Fibroblast of skin of scalp (primary cell): ENCODE measurements at regions not wholly inside any gene's neighbourhood (a gene's known extent, or its start where the extent isn't known, plus 50 kb on each side); places are given as distances from the start of the nearest gene placed in this dataset.

Experiments used
- DNase-seq: peaks from one replicate; pipeline ENCODE4 v3.0.0-alpha.2; 2013

DNA sequence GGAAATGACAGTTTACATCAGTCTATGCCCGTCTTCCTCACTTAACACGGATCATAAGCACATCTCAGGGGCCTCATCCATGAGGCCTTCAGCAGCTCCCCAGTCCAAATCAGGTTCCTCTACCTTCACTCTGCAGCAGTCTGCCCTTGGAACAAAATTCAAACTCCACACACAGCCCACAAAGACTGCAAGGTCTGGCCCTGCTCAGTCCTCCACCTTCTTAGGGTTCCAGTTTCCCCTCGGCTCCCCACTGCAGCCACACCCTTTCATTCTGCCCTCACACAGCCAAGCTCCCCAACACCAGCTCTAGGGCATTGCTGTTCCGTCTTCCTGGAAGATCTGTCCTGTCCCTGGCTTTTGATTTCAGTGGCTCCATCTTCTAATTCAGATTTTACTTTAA lies 95.2 kb upstream of the IQSEC1 start:
- DNase-seq: no peak

GRCh38 chr3:13167829-13168228 lies 94.6 kb upstream of the IQSEC1 start:
- no peak for DNase-seq

DNA sequence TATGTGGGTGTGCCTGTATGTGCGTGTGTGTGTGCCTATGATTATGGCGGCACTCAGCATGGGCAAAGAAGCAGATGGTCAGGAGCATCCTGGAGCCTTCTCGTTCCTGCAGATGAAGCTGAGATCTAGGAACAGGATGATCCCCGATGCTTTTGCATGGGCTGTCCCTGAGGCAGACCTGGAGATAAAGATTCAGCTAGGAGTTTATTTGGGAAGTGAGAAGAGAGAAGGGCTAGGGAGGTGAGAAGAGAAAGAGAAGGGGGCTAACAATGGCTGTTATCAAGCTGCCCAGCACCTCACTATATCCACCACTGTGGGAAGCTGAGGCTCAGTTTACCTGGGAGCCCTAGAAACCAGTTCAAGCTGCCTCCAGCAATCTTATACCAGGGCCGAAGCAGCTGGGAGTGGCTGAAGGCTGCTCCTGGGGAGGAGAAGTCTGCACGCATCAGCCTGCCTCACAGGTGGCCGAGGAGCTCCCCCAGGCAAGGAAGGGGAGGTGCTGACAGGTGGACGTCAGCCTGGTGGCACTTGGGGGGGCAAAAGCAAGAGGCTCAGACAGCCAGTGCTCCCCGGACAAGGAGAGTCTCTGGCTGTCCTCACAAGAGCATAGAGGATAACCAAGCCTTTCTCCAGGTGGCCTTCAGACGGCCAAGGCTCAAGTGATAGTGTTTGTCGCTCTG lies 94.0 kb upstream of the IQSEC1 start:
- DNase-seq: no peak

DNA sequence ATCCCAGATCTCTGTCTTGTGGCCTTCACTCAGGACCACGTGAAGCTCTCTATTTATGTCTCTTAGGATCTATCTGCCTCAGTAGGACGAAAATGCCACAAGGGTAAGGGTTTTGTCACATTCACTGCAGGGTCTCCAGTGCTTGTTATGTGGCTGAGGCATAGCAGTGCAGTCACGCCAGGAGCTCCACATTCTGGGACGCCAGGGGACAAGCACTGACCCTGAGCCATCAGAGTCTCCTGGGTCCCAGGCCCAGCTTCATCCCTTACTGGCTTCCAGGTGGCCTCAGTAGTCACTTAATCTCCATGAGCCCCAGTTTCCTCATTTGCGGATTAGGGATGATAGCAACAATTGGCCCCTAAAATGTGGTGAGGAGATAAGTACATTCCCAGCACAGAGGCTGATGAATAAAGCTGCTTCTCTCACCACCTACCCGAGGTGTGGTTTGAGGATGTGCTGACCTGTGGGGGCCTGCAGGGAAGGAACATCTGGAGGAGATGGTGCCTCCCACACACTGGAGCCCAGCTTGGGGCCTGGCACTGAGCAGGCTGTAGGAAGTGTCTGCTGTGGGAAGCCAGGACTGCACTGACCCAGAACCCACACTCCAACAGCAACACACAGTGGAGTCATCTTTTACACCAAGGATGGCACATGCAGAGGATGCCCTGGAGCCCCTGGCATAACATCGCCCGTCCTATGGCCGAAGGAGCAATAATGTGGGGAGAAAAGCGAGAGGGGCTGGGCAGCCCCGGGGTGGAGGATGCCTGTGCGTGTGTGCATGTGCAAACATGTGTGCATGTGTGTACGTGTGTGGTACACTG lies 93.2 kb upstream of the IQSEC1 start:
- DNase-seq: no peak

DNA sequence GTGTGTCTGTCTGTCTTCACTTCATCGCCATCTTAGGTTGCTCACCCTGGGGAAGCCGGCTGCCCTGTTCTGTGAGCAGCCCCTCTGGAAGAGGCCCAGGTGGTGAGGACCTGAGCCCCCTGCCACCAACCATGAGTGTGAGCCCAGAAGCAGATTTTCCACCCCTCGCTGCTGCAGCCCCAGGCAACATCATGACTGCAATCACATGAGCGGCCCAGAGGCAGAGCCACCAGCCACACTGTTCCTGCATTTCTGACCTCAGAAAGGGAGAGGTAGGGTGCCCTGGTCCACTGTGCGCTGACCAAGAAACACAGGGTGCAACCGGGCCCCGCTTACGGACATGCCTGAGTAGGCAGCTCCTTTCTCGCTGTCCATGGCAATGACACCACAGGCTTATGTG lies 92.3 kb upstream of the IQSEC1 start:
- no peak for DNase-seq

DNA sequence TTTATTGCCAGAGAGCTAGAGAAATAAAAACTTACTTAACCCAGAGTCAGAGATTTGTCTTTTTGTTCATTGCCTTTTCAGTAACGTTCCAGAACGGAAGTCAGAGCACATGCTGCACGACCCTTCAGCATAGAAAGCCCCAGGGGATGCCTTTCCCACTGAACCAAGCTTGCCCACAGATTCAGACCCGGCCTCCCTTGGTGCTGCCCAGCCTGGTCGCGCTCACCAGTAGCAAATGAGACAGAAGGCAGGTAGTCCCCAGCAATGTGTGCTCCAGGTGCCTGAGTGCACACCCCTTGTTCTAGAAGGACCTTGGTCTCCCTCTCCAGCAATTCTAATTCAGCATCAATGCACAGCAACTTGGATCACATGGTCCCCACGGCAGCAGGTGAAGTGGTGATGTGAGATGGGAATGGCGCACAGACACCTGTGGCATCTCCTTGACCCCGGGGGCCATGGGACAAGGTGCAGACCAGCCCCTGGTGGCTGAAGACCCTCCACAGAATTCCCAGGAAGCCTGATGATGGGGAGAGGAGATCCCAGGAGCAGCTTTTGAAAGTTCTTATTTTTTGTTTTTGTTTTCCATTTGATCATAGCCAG lies 91.8 kb upstream of the IQSEC1 start:
- no peak for DNase-seq

DNA sequence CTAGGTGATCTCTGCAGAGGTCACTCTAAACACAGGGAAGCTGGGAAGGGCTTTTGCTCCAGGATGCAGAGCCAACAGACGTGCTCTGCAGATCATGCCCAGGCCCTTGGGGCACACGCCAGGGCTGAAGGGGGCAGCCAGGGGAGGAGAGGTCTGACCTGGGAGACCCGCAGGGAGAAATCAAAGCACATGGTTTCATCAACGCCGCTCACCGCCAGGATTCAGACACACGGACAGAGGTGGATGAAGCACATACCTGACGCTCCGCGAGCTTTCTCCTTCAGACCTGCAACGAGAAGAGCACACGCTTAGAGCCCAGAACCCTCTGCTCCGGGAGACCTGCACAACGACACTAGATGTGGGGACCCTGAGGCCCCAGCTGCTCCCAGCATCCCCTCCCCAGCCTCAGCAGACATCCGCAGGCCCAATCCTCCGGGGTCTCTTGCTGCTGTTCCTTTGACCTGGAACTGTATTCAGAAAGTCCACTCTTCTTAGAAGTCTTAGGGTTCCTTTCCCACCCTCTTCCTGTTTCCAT lies 90.7 kb upstream of the IQSEC1 start:
- DNase-seq: no peak

DNA sequence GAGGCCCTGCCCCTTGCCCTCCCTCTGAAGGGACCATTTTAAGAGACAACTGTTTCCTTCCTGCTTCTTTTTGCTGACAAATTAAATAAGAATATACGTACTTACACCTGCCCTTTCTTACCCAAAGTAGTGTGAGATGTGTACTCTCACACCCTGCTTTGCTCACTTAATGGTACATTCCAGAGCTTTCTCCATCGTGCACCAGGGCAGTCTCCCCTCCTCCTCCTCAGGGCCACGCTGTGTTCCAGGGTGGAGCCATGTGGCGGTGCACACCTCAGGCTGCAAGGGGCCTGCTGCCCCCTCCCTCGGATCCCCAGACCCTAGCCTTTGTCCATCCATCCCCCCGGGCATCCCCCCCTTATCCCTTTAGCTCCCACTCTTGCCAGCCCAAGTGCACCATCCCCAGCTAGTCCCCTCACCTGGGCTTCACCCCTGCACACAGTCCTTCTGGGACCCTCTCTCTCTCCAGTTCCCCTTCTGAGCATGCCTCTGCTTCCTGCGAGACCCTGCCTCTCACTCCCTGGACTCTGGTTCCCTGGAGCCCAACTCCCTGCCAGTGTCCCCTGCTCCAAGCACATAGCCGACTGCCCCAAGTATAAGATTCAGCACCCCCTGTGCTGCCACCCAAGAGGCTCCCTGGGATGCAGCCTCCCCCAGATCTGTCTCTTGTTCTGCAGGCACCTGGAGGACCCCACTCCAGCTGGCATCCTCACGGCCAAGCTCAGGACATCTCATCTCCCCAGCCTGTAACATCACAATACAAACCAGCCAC lies 89.5 kb upstream of the IQSEC1 start:
- no peak for DNase-seq

- no peak for DNase-seq
Measured at GRCh38 chr3:13161771-13162535, 88.7 kb upstream of the IQSEC1 start.

DNA sequence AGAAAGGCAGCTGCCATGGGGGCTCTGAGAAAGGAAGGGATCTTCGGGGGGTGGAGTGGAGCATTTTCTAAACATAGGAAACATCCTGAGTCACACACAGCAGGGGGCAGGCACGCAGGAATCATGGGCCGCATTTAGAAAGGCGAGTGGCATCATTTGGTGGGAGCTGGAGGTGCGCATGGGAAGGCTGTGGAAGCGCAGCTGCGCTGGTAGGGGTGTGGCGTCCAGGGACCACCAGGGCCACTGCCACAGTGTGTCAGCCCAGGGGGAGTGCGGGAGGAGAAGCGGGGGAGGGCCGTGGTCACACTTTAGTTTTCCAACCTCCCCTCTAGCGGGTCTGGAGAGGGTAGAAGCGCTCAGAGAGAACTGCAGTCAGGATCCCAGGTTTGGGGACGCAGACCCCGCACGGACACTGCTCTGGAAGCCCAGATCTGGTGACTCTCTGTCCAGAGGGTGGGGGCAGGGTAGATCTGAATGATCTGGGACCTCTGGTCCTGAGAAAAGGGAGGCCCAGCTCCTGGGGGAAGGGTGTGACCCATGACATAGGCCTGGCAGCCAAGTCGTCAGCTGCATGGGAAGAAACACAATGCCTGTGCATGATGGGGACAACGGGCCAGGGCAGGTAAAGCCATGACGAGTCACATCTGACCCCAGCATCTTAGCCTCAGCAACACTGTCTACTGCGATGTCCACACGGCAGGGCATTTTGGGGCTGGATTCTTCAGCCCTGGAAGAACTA lies 88.0 kb upstream of the IQSEC1 start:
- DNase-seq: peak; percentile 23

- DNase-seq: no peak
Measured at GRCh38 chr3:13160619-13161018, 87.4 kb upstream of the IQSEC1 start.

- no peak for DNase-seq
Measured at GRCh38 chr3:13159890-13160289, 86.7 kb upstream of the IQSEC1 start.

- no peak for DNase-seq
Measured at GRCh38 chr3:13158871-13159270, 85.6 kb upstream of the IQSEC1 start.

- DNase-seq: no peak
Measured at GRCh38 chr3:13158408-13158807, 85.2 kb upstream of the IQSEC1 start.

DNA sequence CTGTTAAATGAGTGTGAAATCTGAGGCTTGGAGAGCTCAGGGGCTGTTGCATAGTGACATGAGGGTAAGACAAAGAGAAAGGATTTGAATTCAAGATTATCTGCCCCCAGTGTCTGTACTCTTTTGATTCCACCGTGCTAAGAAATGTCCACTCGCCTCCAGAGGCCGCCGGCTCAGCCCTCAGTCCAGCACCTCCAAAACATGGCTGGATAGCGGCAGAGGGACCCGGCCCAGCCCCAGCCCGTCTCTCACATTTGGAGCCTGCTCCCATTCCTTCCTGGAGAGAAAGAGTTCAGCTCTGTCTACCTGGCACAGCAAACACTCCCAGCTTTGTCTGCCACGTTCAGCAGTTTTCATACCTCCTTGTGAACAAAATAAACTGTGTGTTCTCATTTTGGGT lies 84.8 kb upstream of the IQSEC1 start:
- no peak for DNase-seq

DNA sequence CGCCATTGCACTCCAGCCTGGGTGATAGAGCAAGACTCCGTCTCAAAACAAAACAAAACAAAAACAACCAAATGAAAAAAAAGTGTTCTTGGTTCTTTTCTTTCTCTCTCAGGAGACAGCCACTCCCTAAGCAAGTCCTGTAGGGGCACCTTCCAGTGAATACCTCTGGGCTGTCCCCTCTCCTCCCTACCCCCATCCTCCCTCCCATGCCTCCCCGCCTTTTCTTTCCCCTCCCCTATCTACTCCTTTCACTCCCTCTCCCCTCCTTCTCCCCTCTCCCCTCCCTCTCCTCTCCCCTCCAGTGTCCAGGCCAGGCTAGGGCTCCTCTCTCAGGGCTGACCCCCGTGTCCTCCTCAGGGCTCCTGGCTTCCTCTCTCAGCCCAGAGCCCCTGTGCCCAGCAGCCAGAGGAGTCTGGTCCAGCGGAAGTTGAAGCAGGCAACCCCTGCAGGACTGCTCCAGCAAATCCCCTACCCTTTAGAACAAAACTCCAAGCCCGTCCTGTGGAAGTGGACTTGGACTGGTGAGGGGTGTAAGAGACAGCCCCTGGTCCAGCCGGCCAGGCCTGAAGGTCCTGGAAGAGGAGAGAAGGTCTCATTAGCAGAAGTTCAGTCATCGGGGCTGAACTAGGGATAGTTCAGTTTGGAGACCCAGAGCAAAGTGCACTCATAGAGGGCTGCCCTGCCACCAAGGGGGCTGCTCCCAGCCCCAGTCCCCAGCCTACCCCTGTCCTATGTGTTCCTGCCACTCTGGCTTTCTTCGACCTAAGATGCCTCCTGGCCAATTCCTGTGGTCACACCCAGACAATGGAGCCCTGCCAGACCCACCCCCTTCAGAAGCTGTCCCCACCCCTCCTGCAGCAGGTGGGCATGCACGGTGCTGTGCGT lies 79.8 kb upstream of the IQSEC1 start:
- no peak for DNase-seq

GRCh38 chr3:13150624-13151023 lies 77.4 kb upstream of the IQSEC1 start:
- DNase-seq: no peak

GRCh38 chr3:13149330-13150108 lies 76.3 kb upstream of the IQSEC1 start:
- no peak for DNase-seq

DNA sequence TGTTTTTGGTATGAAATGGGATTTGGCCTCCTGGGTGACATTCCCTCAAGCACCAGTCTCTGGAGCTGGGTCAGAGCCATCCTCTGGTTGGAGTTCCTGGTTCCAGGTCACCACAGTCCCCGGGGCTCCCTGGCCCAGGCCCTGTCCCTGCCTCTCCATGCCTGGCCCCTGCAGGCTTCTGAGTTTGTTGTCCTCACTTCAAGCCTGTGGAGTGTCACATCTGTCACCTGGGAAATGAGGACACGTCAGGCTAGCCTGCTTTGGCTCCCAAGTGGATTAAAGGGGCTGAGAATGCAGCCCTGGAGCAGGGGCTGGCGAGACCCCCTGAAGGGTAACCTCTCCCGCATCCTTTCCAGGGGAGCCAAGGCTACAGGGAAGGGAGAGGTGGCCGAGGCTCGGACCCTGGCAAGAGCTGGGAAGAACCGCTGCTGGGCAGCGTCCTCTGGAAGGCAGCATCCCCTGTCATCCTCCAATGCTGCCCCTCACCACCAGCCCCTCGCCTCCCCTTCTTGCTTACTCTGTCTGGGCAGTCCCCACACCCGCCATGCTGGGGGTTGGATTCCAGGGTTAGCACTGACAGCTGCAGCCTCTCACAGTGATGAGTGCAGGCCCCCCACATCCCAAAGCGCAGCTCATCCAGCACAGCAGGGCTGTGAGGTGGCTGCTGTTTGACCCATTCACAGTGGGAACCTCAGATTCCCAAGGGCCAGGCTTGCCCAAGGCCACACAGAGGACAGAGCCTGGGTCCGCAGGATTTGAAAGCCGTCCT lies 75.5 kb upstream of the IQSEC1 start:
- DNase-seq: no peak
